ENCODE measurements at regions not wholly inside any gene's neighbourhood (a gene's known extent, or its start where the extent isn't known, plus 50 kb on each side); places are given as distances from the start of the nearest gene placed in this dataset.

- TF ChIP-seq CTCF (conservative IDR thresholded peaks at IDR 0.05 in 1 of 2, IDR thresholded peaks at IDR 0.05 in 1 of 2; ENCODE audit: low read depth in 1 of 2, low read length in 2 of 2) (no peak), EZH2 (IDR thresholded peaks at IDR 0.05; ENCODE audit: low read length, missing control alignments) (no peak)
Measured at GRCh38 chr13:84999252-84999651, 800.0 kb downstream of the SLITRK6 start.
